Activated CD4-positive, alpha-beta T cell treated with anti-CD3 and anti-CD28 coated beads, Interleukin-2, amount 10 ng/mL, durations not matched to agents 7 days and 5 days (primary cell): ENCODE measurements at regions not wholly inside any gene's neighbourhood (a gene's known extent, or its start where the extent isn't known, plus 50 kb on each side); places are given as distances from the start of the nearest gene placed in this dataset.

Experiments
- CTCF ChIA-PET: fragments of 350-600 bp; sonication (Branson Sonifier 250); formaldehyde crosslinking; loops from one replicate; lab custom pipeline; 2021; ENCODE audit warnings: antibody characterized with exemption; lab: Charles Lee
- POLR2A ChIA-PET: fragments of 350-600 bp; sonication (Branson Sonifier 250); formaldehyde crosslinking; loops from one replicate; lab custom pipeline; 2021; ENCODE audit warnings: antibody characterized with exemption; lab: Charles Lee
- DNase-seq: peaks from one replicate; pipeline ENCODE4 v3.0.0-alpha.2; 2020
- H3K27ac Mint-ChIP-seq: one replicate; pipeline ENCODE4 v1.8.0; 2021; ENCODE audit warnings: mild to moderate bottlenecking, moderate library complexity, mixed read lengths
- H3K27me3 Mint-ChIP-seq: one replicate; pipeline ENCODE4 v1.8.0; 2021; ENCODE audit warnings: mixed read lengths
- H3K36me3 Mint-ChIP-seq: one replicate; pipeline ENCODE4 v1.8.0; 2021; ENCODE audit warnings: low read depth, mixed read lengths
- H3K4me1 Mint-ChIP-seq: one replicate; pipeline ENCODE4 v1.8.0; 2021; ENCODE audit warnings: mixed read lengths
- H3K4me3 Mint-ChIP-seq: one replicate; pipeline ENCODE4 v1.8.0; 2021; ENCODE audit warnings: mild to moderate bottlenecking, moderate library complexity, mixed read lengths
- H3K9me3 Mint-ChIP-seq: one replicate; pipeline ENCODE4 v1.8.0; 2021; ENCODE audit warnings: mixed read lengths

GRCh38 chr3:64911138-64911537 lies 223.3 kb upstream of the ADAMTS9 start:
- no peak for DNase-seq
- ChIA-PET POLR2A (no interaction called here), CTCF (no interaction called here)
- Mint-ChIP-seq H3K9me3 (peaks cover 8% of the 10 kb centered on the region), H3K36me3 (no peaks in the 10 kb centered on the region), H3K4me3 (no peak overlapping the region), H3K4me1 (no peaks in the 10 kb centered on the region), H3K27ac (no peak overlapping the region), H3K27me3 (no peaks in the 10 kb centered on the region)

- H3K4me3 Mint-ChIP-seq, result no peak overlapping the region
- no peaks in the 10 kb centered on the region for H3K27me3 Mint-ChIP-seq
- H3K9me3 Mint-ChIP-seq, result peaks cover 8% of the 10 kb centered on the region
- ChIA-PET CTCF (no interaction called here), POLR2A (no interaction called here)
- no peaks in the 10 kb centered on the region for H3K36me3 Mint-ChIP-seq
- H3K27ac Mint-ChIP-seq, result no peak overlapping the region
- H3K4me1 Mint-ChIP-seq, result no peaks in the 10 kb centered on the region
- no peak for DNase-seq
Observed at GRCh38 chr3:64909757-64910467, 222.1 kb upstream of the ADAMTS9 start.

GRCh38 chr3:64909011-64909410 lies 221.2 kb upstream of the ADAMTS9 start:
- Mint-ChIP-seq H3K9me3 (peaks cover 8% of the 10 kb centered on the region), H3K4me3 (no peak overlapping the region)
- POLR2A ChIA-PET, result no interaction called here

DNA sequence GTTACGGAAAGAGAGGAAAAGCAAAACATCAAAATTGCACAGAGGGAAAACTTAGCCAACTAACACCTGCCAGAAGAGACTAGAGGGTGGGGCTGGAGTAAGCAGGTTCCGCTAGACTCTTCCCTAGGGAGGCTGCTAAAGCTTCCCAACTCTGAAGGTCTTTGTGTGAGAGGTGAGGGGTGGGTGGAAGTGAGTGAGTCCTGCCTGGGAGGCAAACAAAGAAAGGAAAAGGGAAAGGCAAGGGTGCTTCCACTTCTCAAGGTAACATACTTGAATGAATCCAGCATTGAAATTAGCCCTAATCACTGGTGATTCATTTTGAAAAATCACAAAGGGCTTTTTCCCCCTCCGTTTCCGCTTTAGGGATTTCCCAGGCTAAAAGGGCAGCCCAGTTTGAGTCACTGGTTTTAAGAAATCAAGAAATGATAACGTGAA lies 220.5 kb upstream of the ADAMTS9 start:
- H3K9me3 Mint-ChIP-seq, result peaks cover 8% of the 10 kb centered on the region
- no peak overlapping the region for H3K27ac Mint-ChIP-seq
- no peaks in the 10 kb centered on the region for H3K36me3 Mint-ChIP-seq
- CTCF ChIA-PET, result no interaction called here
- H3K27me3 Mint-ChIP-seq, result no peaks in the 10 kb centered on the region
- DNase-seq, result no peak
- H3K4me1 Mint-ChIP-seq, result no peaks in the 10 kb centered on the region
- no peak overlapping the region for H3K4me3 Mint-ChIP-seq
- POLR2A ChIA-PET, result interaction anchor here (0.7 kb wide), 1 partner anchor 460 kb away, joined by 3 read pairs; no protein-coding TSS in a partner anchor

More at GRCh38 chr3:64909011-64909410, 221.2 kb upstream of the ADAMTS9 start:
- Mint-ChIP-seq H3K27ac (no peak overlapping the region), H3K36me3 (no peaks in the 10 kb centered on the region), H3K27me3 (no peaks in the 10 kb centered on the region), H3K4me1 (no peaks in the 10 kb centered on the region)
- CTCF ChIA-PET, result interaction anchor here (0.6 kb wide), 1 partner anchor 20 kb away, joined by 3 read pairs; no protein-coding TSS in a partner anchor
- no peak for DNase-seq

DNA sequence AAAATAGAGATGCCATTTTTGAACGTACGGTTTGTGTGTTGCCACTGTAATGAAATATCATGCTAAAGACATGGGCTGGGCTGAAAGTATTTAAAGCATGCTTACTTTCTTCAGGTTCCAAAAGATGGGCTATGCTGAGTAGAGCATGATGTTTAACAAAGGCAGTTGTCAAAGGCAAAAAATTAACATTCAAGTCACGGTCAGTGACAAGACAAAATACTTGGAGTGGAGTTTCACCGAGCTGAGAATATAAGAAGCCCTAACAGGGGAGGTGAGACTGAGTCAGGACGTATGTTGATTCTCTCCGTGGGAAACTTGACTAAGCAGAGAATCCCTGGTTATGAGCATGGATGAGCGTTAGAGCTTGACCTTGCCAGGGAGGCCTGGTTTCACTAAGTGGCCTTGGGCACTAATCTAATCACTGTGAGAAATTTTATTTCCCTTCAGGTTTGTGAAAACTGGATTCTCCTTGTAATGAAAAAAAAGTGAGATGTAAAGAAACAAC lies 218.2 kb upstream of the ADAMTS9 start:
- H3K36me3 Mint-ChIP-seq, result no peaks in the 10 kb centered on the region
- no peak for DNase-seq
- peaks cover 5% of the 10 kb centered on the region for H3K9me3 Mint-ChIP-seq
- H3K27me3 Mint-ChIP-seq, result no peaks in the 10 kb centered on the region
- H3K4me1 Mint-ChIP-seq, result no peaks in the 10 kb centered on the region
- ChIA-PET POLR2A (no interaction called here), CTCF (no interaction called here)
- H3K27ac Mint-ChIP-seq, result no peak overlapping the region
- no peak overlapping the region for H3K4me3 Mint-ChIP-seq

DNA sequence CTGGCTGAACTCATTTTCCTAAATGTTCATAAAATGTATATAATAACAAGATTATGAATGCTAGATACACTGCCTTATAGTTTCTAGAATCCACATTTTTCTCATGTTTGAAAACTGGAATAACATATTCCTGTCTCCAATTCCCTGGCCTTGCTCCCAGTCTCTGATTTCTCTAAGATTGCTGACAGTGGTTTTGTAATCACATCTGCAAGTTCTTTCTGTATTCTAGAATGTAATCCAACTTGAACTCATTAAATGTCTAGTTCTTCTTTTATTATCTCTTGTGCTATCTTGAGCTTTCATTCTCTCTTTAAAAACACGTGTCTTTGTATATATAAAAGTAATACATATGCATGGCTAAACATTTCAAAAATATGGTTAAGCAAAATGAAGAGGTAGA lies 215.2 kb upstream of the ADAMTS9 start:
- peaks cover 2% of the 10 kb centered on the region for H3K9me3 Mint-ChIP-seq
- H3K27ac Mint-ChIP-seq, result no peak overlapping the region
- ChIA-PET CTCF (no interaction called here), POLR2A (no interaction called here)
- no peaks in the 10 kb centered on the region for H3K4me1 Mint-ChIP-seq
- DNase-seq, result no peak
- H3K36me3 Mint-ChIP-seq, result no peaks in the 10 kb centered on the region
- no peaks in the 10 kb centered on the region for H3K27me3 Mint-ChIP-seq
- H3K4me3 Mint-ChIP-seq, result no peak overlapping the region

- CTCF ChIA-PET, result no interaction called here
- DNase-seq, result no peak
Observed at GRCh38 chr3:64901986-64902516, 214.3 kb upstream of the ADAMTS9 start.

DNA sequence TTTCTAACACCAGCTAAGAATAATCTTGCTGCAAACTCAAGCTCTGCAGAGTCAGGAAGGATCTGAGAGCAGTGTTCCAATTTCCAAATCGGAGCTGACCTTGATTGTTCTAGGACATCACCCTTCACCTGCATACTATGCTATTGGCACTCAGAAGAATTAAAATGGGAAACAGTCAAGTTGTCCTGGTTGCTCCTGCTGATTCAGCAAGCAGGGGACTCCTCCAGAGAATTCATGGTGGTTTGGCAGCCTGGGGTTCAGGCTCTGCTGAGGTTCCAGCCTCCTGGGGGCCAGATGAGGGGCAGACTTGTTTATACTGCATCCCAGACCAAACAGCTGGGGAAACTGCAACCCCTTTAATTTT lies 213.7 kb upstream of the ADAMTS9 start:
- H3K4me3 Mint-ChIP-seq, result no peak overlapping the region
- H3K4me1 Mint-ChIP-seq, result no peaks in the 10 kb centered on the region
- no peak overlapping the region for H3K27ac Mint-ChIP-seq
- no peaks in the 10 kb centered on the region for H3K36me3 Mint-ChIP-seq
- H3K27me3 Mint-ChIP-seq, result no peaks in the 10 kb centered on the region
- ChIA-PET CTCF (no interaction called here), POLR2A (no interaction called here)
- no peak for DNase-seq
- no peaks in the 10 kb centered on the region for H3K9me3 Mint-ChIP-seq

More at GRCh38 chr3:64901986-64902516, 214.3 kb upstream of the ADAMTS9 start:
- H3K36me3 Mint-ChIP-seq, result no peaks in the 10 kb centered on the region
- H3K4me1 Mint-ChIP-seq, result no peaks in the 10 kb centered on the region
- POLR2A ChIA-PET, result no interaction called here
- H3K9me3 Mint-ChIP-seq, result no peaks in the 10 kb centered on the region
- no peaks in the 10 kb centered on the region for H3K27me3 Mint-ChIP-seq
- no peak overlapping the region for H3K4me3 Mint-ChIP-seq
- no peak overlapping the region for H3K27ac Mint-ChIP-seq

- Mint-ChIP-seq H3K36me3 (no peaks in the 10 kb centered on the region), H3K9me3 (no peaks in the 10 kb centered on the region), H3K4me1 (no peaks in the 10 kb centered on the region), H3K27me3 (no peaks in the 10 kb centered on the region), H3K4me3 (no peak overlapping the region), H3K27ac (no peak overlapping the region)
- CTCF ChIA-PET, result no interaction called here
- DNase-seq, result no peak
- POLR2A ChIA-PET, result no interaction called here
Observed at GRCh38 chr3:64900617-64901521, 213.1 kb upstream of the ADAMTS9 start.

GRCh38 chr3:64900156-64900555 lies 212.4 kb upstream of the ADAMTS9 start:
- Mint-ChIP-seq H3K27me3 (no peaks in the 10 kb centered on the region), H3K9me3 (no peaks in the 10 kb centered on the region), H3K4me3 (no peak overlapping the region), H3K27ac (no peak overlapping the region), H3K36me3 (no peaks in the 10 kb centered on the region), H3K4me1 (no peaks in the 10 kb centered on the region)
- CTCF ChIA-PET, result no interaction called here
- DNase-seq, result no peak
- POLR2A ChIA-PET, result no interaction called here

- Mint-ChIP-seq H3K4me1 (no peaks in the 10 kb centered on the region), H3K9me3 (no peaks in the 10 kb centered on the region), H3K27ac (no peak overlapping the region), H3K27me3 (no peaks in the 10 kb centered on the region), H3K36me3 (no peaks in the 10 kb centered on the region), H3K4me3 (no peak overlapping the region)
- no peak for DNase-seq
- ChIA-PET CTCF (no interaction called here), POLR2A (no interaction called here)
Observed at GRCh38 chr3:64898941-64899340, 211.1 kb upstream of the ADAMTS9 start.

DNA sequence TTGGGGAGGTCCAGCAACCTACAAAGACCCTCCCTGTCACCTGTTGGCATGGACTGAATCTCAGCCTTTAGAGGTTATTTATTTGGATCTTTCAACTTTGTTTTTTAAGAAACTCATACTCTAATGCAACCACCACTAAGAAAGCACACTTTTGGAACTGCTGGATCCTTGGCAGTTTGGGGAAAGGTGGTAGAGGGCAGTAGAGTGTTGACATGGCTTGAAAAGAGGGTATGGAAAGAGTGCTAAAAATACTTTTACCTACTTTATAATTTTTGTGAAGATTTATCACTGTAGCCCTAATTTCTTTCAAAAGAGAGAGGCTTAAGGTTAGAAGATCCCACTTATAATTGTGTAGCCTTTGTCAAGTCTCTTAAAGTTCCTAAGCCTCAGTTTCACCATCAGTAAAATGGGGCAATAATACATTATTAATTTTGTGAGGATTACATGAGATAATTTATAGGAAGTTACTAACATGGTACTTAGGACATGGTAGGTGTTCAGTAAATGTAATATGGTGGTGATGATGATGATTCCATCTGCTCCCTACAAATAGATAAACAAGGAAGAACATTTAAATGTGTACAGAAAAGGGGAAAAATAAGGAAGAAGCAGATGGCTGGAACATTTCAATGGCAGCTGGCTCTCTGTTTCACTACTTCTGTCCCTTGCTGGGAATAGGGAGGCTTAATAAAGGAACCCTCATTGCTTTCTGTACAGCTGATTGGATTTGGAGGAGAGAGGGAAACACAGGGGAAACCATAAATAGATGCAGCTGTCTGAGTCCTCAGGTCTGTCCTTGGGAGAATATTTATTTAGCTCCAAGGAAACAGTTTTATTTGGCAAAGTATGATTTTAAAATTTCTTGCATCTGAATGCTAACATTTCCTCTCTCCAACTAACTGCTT lies 208.4 kb upstream of the ADAMTS9 start:
- ChIA-PET POLR2A (no interaction called here), CTCF (no interaction called here)
- H3K9me3 Mint-ChIP-seq, result no peaks in the 10 kb centered on the region
- no peaks in the 10 kb centered on the region for H3K4me1 Mint-ChIP-seq
- H3K27me3 Mint-ChIP-seq, result no peaks in the 10 kb centered on the region
- no peak overlapping the region for H3K27ac Mint-ChIP-seq
- H3K4me3 Mint-ChIP-seq, result no peak overlapping the region
- no peak for DNase-seq
- H3K36me3 Mint-ChIP-seq, result no peaks in the 10 kb centered on the region
